ENCODE measurements at regions not wholly inside any gene's neighbourhood (a gene's known extent, or its start where the extent isn't known, plus 50 kb on each side); places are given as distances from the start of the nearest gene placed in this dataset.

DNA sequence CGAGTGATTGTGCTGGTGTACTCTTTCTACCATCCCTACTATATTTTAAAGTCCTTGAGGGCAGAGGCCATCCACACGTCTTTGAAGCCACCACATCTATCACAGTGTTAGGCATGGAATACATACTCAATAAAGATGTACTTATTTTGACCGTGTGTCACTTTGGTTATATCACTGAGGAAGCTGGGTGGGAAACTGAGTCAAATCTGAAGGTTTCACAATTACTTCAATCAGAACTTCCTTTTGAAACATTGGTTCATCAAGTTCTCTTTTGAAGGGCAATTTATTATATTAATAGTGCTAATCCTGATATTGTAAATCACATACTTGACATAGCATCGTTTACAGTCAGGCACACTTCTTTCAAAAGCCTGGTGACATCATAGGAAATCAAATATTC lies 53.3 kb upstream of the ATP1B1 start:
- H3K4me3 ChIP-seq = no peak overlapping the region
- no peaks in the 10 kb centered on the region for H3K27me3 ChIP-seq
- no peaks in the 10 kb centered on the region for H3K36me3 ChIP-seq
- no peak overlapping the region for H3K27ac ChIP-seq
- no peaks in the 10 kb centered on the region for H3K9me3 ChIP-seq (replicated peaks)
- DNase-seq = no peak
- no peaks in the 10 kb centered on the region for H3K4me1 ChIP-seq
